ENCODE measurements at regions not wholly inside any gene's neighbourhood (a gene's known extent, or its start where the extent isn't known, plus 50 kb on each side); places are given as distances from the start of the nearest gene placed in this dataset.

- TF ChIP-seq CTCF (IDR thresholded peaks at IDR 0.05): no peak
- TF ChIP-seq POLR2A (IDR thresholded peaks at IDR 0.05): no peak
These were observed 177.6 kb upstream of the S100G start for GRCh38 chrX:16472345-16472744.

All from thyroid gland (tissue), 4 donors.